ENCODE measurements at regions not wholly inside any gene's neighbourhood (a gene's known extent, or its start where the extent isn't known, plus 50 kb on each side); places are given as distances from the start of the nearest gene placed in this dataset.

DNA sequence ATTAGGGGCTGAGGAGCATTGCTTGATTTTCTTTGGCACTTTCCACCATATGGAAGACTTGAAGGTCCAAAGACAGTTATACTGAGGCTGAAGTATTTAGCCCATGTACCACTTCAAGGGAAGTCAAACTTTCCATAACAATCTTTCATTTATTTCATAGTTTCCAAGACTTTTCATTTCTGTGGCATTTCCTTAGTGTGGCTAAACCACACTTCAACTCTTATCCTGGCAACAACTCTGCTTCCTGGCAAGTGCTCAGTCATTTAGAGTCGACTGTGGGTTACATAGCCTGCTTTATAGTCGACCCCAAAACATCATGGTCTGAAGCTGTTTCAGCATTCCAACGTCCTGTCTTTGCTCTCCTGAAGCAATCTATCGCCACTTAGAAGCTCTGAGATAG, 343.0 kb upstream of the SEMA3D start:
- DNase-seq (ENCODE audit: low read depth in 4 of 4, low spot score in 3 of 4), result no peak

DNA sequence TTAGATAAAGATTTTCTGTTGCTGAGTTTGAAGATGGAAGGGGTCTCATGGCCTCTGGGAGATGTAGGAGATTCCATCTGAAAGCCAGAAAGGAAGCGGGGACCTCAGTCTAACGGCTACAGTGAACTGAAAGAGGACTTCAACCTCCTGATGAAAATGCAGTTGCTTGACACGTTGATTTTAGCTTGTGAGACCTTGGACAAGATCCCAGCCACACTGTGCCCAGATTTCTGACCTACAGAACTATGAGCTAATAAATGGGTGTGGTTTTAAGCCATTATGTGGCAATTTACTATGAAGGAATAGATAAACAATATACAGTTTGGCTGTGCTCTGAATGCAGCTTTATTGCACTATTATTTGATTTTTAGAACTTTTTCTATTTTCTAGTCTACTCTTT, 342.3 kb upstream of the SEMA3D start:
- no peak for DNase-seq (ENCODE audit: low read depth in 4 of 4, low spot score in 3 of 4)

DNA sequence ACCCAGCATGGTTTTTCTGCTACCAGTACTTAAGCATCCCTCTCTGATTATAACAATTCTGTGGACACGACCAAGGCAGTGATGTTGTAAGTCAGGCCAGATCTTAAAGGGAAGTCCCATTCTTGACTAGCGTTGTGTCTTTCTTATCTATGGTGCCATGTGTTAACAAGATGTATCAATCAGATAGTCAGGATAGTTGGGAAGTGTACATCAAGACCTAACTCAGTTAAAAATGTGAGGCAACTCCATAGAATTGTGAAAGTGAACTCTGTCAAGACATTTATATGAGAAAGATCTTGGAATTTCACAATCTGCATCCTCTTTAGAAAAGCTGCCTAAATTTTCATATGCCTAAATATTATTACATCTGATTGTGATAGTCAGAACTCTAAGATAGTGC, 341.7 kb upstream of the SEMA3D start:
- DNase-seq (ENCODE audit: low read depth in 4 of 4, low spot score in 3 of 4), result no peak

DNA sequence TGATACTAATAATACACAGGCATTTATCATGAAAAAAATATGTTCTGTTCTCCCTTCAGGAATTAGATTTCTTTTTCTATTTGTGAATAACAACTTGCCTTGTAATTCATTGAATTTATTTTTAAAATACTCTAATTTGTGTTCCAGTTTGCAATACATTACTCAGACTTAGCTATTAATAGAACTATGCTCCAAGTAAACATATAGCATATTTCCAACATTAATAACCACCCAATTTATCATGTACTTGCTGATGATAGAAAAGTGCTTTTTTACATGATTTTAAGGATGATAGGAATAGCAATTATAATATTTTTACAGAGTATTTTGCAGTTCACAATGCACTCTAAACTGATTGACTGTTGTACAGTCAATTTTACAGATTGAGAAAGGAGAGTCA, 338.8 kb upstream of the SEMA3D start:
- no peak for DNase-seq (ENCODE audit: low read depth in 4 of 4, low spot score in 3 of 4)

DNA sequence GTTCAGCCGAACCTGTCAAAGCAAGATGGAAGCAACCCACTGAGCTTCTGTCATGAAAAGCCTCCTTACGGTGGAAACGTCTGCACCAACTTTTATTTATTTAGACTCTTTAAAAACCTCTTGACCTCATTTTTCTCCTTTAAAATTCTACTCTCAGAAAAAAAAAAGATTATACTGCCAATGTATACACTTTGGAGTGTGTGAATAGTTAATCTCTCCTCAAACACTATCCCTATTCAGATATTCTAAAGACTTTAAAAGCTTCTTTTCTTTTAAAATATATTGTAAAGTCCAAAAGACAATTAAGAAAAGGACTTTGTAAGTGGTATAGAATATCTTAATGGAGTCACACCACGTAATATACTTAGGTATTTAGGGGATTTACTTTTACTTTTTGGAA, 335.2 kb upstream of the SEMA3D start:
- DNase-seq (ENCODE audit: low read depth in 4 of 4, low spot score in 3 of 4), result no peak

DNA sequence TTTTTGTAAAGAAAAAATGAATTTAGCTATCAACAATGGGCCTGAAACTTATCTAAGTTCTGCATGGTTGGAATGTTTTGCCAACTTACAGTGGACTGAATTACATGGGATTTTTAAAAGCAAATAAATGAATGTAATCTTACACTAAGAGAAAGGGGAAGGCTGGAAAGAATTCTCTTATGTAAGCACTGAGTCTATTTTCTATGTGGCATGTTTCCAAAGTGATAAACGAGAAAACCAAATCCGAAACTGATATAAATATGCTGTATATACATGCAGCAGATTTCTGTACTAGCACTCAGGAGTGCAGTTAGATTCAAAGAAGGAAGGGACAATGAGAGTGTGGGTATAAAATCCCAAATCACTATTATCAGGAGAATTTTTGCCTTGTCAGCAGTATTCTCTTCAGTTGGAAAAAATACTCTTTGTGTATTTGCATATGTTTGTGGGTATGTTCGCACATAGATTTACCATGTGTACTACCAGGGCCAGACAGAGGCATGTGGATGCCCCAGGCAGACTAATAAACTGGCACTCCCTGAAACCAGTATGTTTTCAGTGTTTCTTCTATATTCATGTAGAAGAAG, 334.3 kb upstream of the SEMA3D start:
- DNase-seq (ENCODE audit: low read depth in 4 of 4, low spot score in 3 of 4), result no peak

DNA sequence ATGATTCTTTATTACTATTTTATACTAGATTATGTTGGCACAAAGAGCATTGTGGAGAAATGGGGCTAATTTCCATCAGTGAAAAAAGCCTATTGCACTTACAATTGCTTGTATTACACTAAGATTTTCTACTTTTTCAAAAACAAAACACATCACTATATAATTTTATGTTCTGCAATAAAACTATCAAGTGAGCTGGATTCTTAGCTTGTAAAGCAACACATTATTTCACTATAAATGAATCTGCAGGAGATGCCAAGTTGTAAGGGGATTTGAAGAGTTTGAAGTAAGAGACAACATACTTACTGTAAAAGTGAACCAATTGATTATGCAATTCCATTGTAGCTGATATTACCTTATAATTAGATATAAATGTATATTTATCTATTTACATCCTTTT, 333.3 kb upstream of the SEMA3D start:
- DNase-seq (ENCODE audit: low read depth in 4 of 4, low spot score in 3 of 4), result no peak

DNA sequence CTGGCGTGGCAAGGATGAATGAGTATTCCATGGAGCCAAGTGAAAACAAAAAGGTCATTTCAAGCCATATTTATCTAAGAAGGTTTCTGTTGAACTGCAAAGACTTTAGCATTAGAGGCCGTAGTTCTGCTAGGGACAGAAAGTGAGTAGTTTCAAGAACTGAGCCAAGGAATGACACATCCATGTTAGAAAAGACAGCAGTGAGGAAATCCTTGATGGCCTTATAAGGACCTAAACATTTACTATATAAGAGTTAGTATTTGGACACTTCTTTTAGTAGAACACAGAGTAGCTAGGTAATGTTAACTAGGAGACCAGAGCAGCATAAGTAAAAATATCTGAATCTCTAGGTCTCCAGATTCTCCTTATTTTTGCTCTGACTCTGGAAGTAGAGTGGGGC, 329.8 kb upstream of the SEMA3D start:
- no peak for DNase-seq (ENCODE audit: low read depth in 4 of 4, low spot score in 3 of 4)

DNA sequence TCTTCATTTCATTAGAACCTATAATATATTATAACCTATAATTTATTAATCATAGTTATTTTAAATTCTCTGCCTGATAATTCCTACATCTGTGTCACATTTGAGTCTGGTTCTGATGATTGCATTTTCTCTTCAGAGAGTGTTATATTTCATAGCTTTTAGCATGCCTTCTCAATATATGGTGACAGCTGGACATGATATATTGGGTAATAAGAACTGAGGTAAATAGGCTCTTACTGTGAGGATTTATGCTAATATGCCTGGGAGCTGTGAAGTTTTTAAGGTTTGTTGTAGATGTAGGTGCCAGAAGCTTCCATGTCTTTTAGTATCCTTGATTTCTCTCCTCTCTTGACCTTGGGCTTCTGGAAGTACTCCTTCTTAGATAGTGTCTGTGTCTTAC, 325.9 kb upstream of the SEMA3D start:
- DNase-seq (ENCODE audit: low read depth in 4 of 4, low spot score in 3 of 4), result no peak

DNA sequence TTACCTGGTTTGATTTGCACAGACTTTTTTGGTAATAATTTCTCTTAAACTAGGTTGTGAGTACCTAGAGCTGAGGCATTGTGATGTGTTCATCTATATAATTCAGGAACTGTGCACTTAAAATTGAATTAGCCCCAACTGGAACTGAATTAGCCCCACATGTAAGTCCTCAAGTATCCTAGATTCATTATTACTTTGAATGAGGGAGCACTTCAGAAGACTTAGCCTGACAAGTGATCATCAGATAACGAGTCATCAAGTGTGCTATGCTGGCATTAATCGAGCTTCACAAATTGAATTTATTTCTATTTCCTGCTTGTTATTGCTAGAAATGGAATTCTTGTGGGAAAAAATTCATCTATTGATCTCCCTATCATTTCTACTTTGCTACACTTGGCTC, 323.4 kb upstream of the SEMA3D start:
- no peak for DNase-seq (ENCODE audit: low read depth in 4 of 4, low spot score in 3 of 4)

DNA sequence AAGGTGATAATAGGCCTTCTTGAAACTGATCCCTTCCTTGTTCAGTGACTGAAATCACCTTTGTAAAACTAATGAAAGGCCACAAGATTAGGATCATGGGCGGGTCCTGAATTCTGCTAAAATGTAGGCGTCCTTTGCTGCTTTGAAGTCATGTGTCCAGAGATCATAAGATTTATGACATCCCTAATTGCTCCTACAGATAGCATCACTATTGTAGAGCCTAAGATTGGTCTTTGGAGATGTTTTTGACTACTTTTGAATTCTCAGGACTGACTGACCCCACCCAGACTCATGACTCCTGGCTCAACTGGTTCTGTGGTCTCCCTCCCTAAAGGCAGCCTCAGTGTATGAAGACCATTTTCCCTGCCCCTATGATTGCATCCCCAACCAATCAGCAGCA, 322.6 kb upstream of the SEMA3D start:
- DNase-seq (ENCODE audit: low read depth in 4 of 4, low spot score in 3 of 4), result no peak

DNA sequence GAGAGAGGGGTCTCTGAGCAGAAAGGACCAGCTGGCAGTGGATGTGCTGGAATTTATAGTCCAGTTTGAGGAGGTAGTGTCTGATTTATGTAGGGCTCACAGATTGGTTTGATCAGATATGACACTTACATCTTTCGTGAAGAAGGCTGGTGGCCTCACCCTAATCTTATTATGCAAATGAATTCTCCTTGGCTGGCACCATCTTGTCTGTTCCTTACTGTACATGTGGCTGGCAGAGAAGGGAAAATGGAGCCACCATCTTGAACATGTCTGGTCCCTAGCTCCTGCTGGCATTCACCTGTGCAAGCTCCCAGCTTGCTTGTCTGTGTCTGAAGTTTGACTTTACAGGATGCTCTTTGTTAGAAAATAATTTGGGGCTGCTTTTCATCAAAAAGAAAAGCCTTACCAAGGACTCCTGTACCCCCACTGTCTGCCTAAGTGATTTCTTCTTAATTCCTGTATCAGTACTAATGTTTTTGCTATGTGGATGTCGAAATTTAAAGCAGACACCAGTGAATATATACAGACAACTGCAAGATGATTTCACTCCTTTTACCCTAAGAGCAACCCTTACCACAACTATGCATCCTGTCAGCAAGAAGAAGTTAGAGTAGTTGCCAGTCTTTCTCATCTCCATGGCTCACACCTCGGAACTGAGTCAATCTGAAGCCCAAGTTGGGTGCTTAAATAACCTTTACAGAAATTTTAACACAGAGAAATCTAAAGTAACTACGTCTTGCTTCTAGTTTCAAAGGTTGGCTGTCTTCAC, 322.0 kb upstream of the SEMA3D start:
- no peak for DNase-seq (ENCODE audit: low read depth in 4 of 4, low spot score in 3 of 4)

DNA sequence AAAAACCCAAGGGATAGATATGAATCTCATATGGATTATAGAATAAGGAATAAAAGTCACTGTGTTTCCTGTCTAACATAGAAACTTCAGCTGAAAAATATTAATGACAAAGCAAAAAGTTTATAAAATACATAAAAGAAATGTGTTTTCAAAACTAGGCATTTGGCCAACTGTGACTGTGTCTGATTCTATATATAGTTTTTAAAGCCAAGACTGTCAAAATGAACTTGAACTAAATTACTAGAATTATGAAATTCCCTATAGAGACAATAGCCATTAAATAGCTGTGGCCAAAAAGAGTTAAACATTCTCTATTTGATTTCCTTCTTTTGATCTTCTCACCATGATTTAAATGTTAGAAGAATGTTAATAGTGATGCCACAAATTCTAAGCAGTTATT, 311.2 kb upstream of the SEMA3D start:
- DNase-seq (ENCODE audit: low read depth in 4 of 4, low spot score in 3 of 4), result no peak

DNA sequence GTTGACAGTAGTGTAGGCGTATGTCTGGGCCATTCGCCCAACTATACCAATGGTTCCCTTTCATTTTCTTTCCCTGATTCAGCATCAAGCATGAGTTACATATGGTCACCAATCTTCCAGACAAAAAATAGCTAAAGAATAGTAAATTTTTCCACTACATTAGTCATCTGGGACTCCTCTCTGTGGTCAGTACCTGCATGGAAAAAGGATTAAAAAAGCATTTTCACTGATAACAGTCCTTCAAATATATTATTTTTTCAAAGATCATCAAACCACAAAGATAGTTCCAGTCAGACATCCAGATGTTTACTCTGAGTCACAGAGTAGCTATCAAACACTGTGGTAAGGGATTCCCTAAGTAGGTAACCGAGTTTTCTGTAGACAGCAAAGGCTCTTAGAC, 302.6 kb upstream of the SEMA3D start:
- no peak for DNase-seq (ENCODE audit: low read depth in 4 of 4, low spot score in 3 of 4)

DNA sequence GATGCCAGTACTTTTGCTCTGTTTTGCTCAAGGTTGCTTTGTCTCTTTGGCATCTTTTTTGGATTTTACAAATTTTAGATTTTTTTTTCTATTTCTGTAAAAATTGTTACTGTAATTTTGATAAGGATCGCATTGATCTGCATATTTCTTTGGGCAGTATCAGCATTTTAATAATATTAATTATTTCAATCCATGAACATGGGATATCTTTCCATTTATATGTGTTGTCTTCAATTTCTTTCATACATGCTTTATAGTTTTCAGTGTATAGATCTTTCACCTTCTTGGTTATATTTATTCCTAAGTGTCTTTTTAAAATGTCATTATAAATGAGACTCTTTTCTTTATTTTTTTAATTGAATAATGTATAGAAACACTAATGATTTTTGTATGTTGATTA, 301.6 kb upstream of the SEMA3D start:
- no peak for DNase-seq (ENCODE audit: low read depth in 4 of 4, low spot score in 3 of 4)

DNA sequence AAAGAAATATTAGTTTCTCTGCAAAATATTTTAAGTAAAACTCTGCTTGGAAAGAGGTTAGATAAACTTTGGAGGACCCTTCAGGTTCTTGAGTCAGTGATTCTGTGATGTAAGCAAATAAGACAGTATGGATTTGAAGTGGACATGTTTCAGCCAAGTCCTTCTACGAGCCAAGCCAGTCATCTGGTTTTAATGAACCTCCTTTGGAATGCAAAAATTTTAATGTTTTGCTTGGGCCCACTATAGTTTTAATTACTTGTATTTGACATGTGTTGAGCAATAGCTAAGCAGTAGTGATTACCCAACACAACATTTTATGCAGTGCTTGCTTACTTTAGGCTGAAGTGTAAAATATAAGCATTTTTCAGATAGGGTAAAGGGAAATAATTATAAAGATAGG, 296.3 kb upstream of the SEMA3D start:
- DNase-seq (ENCODE audit: low read depth in 4 of 4, low spot score in 3 of 4), result no peak

DNA sequence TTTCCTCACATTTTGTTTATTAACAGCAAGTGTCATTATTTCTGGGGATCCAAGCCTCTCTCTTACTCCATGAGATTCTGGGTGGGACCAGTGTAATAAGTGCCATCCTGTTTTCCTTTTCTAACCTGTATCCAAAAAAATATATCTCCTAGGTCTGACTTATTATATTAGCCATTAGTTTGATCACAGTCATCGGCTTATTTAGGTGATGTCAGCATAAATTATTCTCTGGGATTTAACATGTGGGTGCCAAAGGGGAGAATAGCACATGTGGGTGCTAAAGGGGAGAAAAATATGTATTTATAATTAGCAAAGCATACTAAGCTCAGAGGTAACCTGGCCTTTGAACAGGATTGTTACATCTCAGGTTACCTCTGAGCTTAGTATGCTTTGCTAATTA, 293.8 kb upstream of the SEMA3D start:
- DNase-seq (ENCODE audit: low read depth in 4 of 4, low spot score in 3 of 4), result no peak

DNA sequence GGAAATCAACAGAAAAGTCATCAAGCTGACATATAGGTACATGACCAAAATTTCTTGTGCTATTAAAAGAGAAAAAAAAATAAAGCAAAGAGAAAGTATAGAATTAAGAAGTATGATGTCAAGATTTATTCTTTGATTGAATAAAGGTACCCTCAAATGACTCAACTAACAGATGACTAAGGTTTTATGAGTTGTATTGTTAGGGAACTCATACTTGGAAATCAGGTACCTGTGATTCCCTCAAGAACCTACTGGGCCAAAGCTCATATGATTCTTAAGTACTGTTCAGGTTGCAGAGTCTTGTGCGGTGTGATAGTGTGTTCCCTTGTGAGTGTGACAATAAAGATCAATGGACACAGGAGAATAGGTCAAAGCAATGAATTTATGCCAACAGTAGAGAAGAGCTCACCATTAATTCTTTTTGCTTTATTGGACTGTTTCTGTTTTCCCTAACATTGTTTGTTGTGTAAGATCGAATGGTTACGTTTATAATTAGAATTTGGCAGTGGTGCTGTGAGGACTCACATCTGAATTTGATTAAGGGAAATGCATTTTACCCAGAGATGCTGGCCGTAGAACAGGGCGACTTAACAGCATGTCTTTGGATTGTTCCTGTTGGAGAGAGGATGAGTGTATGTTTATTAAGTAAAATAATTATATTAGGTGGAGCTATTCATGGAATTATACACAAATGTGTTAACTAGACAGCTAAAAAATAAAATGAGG, 293.2 kb upstream of the SEMA3D start:
- no peak for DNase-seq (ENCODE audit: low read depth in 4 of 4, low spot score in 3 of 4)

DNA sequence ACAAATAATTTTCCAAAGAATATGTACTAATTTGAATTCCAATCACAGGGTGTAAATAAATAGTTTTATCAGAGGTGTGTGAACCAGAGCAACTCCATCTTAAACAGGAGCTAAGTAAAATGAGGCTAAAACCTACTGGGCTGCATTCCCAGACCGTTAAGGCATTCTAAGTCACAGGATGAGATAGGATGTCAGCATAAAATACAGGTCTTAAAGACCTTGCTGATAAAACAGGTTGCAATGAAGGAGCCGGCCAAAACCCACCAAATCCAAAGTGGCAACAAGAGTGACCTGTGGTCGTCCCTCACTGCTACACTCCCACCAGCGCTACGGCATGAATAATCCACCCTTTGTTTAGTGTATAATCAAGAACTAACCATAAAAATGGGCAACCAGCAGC, 291.7 kb upstream of the SEMA3D start:
- DNase-seq (ENCODE audit: low read depth in 4 of 4, low spot score in 3 of 4), result no peak

DNA sequence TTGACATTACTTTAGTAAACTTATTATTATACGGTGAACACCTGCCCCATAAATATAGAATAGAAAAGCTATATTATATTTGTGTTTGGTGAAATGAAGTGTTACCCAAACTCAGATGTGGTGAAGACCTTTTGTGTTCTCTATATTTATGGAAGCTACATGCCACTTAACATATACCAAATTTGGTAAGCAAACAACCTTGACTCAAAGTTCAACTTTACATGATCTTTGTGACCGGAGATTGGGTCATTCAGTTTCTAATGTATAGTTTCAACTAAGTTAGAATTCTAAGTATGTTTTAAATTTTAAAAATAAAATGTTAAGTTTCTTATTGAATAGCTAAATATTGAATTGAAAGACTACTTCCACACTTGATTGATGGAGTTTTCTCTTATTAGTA, 288.6 kb upstream of the SEMA3D start:
- DNase-seq (ENCODE audit: low read depth in 4 of 4, low spot score in 3 of 4), result no peak

DNA sequence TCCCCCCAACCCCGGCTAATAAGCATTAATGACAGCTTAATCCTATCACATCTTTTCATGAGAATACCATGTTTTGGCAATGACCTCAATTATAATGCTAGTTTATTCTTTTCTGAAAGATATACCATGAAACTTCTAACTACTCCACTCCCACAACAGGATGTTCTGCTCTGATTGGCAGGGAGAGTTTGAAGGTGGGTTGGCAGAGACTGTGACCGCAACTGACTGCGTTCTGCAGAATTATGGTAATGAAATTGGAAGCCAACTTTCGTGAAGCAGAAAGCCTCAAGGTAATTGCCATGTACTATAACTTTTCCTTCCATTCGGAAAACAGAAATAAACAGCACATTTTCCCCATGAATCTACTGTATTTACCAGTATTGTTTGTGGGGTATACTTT, 288.2 kb upstream of the SEMA3D start:
- no peak for DNase-seq (ENCODE audit: low read depth in 4 of 4, low spot score in 3 of 4)

DNA sequence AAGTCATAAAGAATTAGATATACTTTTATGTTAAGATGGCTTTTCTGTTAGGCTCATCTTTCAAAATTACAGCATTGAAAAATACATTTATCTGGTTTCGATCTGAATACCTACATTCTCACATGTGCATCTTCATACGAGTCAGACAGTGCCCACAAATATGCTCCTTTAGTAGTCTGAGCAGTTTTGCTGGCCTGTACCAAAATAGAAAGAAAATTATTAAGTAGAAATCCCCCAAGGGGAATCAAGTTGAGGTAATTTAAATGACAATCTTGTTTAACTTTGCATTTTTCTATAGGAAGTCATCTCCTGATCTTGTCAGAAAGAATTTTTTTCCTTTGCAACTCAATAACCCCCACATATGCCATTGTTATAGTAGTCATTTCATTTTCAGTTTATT, 287.4 kb upstream of the SEMA3D start:
- DNase-seq (ENCODE audit: low read depth in 4 of 4, low spot score in 3 of 4), result no peak

Data from left renal pelvis (tissue), 4 donors.